GM21515 (cell line): ENCODE measurements at regions not wholly inside any gene's neighbourhood (a gene's known extent, or its start where the extent isn't known, plus 50 kb on each side); places are given as distances from the start of the nearest gene placed in this dataset.
"Not testable (repeated sequence)": the region's sequence is repeated elsewhere in the genome, so short reads cannot be mapped to it uniquely, and the experiment has no call there.

ENCODE experiments used
- ATAC-seq: cut with Tn5 transposase; IDR thresholded peaks from one replicate; pipeline ENCODE4 v1.9.1; 2021; ENCODE audit not compliant: unreplicated experiment

- no peak for ATAC-seq
Observed at GRCh38 chr3:112765531-112765930, 81.1 kb downstream of the CD200R1L start.

DNA sequence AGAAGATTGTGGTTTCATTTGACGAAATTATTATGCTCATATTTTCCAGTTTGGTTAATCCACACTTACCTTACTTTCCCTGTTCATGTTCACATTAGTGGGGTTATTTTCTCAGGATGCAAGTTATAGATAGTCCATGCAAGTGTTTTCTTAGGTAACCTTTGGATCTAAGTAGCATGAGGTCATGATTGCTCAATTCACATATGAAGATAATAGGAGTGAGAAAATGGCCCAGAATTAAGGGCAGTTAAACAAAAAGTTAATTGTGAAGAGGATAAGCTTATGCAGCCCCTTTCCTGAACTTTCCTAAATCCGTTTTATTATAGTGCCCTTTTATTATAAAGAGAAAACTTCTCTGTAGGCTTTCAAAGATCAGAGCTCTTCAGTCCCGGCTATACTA is 83.4 kb downstream of the CD200R1L start:
- ATAC-seq = no peak

DNA sequence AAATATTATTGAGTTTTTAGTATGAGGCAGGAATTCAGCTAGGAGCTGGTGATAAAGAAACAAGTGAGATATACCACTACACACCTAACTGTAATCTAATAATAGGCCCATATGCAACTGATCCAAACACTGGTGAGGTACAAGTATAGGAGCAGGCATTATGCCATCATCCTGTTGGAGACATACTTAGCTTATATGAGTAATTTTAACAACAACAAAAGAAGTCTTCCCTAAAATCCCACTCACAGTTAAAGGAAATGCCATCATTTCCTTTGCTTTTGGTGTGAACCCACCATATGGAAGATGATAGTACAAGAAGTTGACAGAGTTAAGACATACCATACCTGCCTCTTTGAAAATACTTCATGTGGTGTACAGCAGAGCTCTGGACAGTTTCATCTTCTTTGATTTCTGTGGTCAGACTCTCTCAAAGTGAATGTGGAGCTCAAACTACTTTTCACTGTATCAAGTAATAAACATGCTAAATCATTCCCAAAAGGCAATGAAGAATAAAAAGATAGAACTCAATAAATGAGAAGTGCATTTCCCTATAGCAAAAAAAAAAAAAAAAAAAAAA is 85.5 kb downstream of the CD200R1L start:
- no peak for ATAC-seq

- no peak for ATAC-seq
Observed at GRCh38 chr3:112759681-112760080, 87.0 kb downstream of the CD200R1L start.

DNA sequence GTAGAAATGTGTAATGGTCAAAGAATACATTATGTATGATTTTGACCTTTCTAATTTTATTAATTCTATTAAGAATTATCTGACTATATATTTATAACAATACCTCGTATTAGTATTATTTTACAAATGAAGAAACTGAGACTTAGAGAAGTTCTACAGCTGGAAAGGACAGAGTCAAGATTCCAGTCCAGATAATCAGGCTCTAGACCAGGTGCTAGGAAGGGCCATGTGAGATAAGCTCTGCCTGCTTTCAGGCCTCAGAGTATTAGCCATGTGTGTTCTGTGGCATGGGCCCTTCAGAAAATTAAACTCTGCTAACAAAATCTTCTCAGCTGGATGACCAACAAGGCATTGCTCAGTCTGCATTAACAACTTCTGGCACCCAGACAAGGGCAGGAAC is 87.5 kb downstream of the CD200R1L start:
- ATAC-seq = no peak

DNA sequence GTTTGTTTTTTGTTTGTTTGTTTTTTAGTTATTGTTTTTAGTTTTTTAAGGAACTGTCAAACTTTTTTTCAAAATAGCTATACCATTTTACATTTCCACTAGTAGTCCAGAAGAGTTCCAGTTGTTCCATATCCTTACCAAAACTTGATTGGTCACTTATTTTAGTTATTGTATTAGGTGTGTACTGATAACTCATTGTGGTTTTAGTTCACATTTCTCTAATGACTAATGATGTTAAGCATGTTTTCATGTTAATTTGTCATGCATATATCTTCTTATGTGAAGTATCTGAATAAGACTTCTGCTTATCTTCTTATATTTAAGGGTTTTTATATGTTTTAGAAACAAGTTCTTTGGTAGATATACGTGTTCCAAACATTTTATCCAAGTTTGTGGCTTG is 89.5 kb downstream of the CD200R1L start:
- ATAC-seq = no peak

DNA sequence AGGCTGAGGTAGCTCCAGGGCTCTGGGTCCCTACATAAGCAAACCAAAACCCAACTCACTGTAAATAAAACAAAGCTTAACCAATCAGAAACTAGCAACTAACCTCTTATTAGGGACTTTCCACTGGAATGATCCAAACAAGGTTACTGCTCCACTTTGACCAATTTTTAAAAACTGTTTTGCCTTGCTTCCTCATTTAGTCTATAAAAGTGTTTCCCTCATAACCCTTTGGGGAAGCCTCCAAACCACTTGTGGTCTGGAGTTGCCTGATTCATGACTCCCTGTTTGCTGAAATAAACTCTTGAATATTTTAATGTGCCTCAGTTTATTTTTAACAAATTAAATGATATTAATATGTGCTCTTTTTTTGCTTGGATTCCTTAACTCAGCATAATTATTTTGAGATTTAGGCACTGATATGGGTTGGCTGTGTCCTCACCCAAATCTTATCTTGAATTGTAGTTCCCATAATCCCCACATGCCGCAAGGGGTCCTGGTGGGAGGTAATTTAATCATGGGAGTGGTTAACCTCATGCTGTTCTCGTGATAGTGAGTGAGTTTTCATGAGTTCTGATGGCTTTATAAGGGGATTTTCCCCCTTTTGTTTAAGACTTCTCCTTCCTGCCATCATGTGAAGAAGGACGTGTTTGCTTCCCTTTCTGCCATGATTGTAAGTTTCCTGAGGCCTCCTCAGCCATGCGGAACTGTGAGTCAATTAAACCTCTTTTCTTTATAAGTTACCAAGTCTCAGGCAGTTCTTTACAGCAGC is 90.6 kb downstream of the CD200R1L start:
- no peak for ATAC-seq

DNA sequence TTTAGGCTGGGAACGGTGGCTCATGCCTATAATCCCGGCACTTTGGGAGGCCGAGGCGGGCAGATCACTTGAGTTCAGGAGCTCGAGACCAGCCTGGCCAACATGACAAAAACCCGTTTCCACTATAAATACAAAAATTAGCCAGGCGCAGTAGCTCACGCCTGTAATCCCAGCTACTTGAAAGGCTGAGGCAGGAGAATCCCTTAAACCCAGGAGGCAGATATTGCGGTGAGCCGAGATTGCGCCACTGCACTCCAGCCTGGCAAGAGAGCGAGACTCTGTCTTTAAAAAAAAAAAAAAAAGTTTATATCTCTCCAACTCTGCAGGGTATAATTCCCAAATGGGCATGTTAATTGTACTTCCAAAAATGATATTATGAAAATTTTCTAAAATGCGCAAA is 91.6 kb downstream of the CD200R1L start:
- ATAC-seq = not testable (repeated sequence)

DNA sequence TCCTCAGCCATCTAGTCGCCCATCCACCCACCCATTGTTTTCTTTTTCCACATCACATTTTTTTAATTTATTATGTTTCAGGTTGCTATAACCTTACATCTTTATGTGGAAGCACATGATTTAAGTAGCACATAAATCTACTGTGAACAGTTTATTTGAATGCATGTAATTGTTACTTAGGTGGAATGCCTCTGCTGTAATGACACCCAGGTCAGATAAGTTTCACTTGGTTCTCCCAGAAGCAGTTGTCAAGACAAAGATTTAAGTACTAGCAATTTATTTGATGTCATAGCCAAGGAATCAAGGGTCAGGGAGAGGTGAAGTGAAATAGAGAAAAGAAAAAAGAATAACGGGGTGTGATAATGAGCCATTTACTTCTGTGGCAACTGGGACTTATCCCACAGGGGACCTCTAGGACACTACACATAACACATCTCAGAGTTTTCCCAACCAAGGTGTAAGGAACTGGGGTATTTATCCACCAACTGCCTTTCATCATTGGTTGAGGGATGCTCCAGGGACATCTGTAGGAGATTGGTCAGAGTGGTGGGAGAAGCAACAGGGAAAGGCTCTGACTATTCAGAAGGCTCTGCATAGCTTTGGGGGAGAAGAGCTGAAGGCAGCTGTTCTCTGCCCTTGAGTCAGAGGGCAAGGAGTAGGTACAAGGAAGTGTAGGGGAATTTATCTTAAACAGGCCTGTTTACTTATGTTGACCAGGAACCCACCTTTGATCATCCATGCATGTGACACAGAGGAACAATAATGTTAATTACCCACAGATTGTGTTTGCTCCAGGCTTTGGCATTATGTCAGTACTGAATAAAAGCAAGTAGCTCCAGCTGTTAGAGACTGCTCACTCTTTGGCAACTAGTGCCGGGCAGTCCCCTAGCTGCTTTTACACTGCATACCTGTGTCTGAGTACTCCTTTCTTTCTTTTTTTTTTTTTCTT is 94.8 kb downstream of the CD200R1L start:
- ATAC-seq = no peak

DNA sequence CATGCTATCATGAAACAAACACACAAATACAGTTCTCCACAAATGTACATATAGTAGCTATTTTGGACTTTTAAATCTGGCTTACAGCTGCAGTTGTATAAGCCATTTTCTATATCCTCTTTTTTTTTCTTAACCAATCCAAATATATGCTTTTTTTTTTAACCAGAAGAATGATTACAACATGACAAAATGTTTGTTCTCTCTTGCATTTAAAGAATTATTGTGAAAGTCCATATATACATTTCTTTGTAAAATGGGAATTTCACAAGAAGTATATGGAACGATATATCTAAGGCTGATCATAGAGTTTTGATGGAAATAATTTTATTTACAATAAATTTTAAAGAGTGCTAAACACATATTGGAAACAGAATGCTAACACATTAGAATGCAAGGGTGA is 95.6 kb downstream of the CD200R1L start:
- no peak for ATAC-seq

DNA sequence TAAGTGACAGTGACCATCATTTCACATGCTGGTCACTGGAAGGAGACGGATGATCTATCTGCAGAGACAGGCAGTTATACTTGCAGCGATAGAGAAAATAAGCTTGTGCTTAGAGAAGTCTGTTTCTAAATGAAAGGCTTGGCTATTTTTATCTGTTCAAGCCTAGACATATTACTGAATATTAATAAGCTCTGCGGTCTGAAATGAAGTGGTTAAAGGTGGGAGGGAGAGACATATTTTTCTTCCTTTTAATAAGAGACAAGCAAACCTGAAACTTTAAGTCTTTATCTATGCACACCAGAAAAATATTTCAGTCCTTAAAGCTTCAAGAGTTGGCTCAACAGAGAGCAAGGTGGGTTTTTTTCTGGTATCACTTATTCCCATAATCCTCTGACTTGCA is 99.0 kb downstream of the CD200R1L start:
- no peak for ATAC-seq

DNA sequence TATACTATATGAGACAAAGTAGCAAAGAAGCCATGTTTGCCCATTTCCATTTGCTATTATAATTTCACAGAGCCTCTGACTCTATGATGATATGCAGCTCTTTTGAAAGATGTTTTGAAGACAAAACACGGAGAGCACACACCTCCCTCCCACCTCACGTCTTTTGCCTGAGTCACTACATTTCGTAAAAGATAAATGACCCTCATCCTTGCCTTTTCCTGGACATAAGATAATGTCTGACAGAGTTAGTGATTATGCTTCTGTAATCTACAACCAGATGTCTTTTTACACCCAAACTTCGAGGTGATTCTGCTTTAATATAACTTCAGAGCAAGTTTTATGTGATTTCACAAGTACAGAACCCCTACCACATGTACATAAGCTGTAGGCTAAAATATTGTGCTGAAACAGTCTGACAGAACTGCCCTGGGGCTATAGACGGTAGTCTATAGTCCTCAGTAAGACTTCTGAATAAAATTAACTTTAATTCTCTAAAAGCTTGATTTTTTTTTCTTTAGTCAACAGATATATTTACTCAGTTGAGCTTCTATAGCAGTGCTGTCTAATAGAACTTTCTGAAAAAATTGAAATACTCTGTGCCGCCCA is 99.9 kb downstream of the CD200R1L start:
- no peak for ATAC-seq

DNA sequence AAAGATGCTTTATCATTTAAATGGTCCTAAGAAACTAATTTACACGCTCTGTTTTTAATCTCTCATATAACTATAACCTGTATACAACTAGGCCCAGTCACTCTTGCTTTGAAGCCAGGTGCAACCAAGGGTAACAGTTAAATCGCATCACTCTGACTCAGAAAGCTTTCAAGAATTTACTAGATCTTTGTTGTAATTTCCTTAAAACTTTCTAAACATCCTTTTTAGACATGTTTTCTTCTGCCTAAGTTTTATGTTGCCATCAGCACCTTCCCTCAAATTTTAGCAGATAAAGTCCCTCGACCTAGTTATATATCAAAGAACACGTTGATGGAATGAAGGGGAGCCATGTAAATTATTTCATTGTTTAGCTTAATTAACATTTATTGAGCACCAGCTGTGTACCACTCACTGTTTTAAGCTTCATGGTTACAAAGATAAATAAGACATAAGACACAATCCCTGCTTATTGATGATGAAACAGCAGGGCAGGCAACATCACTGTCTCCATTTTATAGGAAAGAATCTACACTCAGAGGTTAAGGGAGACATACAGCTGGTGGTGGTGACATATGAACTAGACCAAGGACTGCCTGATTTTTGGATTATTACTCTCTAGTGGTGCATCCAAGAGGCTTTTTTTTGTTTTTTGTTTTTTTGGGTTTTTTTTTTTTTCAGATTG is 101.0 kb downstream of the CD200R1L start:
- no peak for ATAC-seq

- ATAC-seq = no peak
Observed at GRCh38 chr3:112744825-112745566, 101.7 kb downstream of the CD200R1L start.

DNA sequence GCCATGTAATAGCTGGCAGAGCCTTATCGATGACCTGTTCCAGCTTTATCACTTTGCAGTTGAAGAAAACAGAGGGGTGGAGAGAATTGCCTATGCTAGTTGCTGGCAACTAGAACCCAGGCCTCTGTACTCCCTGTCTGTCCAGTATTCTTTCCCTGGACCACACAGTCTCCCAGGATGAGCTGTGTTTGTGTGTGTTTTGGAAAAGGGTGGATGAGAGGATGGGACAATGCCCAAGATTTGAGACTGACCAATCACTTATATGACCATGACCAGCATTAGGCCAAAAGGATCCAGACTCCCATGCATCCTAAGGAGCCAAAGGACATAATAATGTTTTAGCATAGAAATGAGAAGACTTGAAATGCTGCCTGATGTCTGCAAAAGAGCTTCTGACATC is 102.6 kb downstream of the CD200R1L start:
- no peak for ATAC-seq

DNA sequence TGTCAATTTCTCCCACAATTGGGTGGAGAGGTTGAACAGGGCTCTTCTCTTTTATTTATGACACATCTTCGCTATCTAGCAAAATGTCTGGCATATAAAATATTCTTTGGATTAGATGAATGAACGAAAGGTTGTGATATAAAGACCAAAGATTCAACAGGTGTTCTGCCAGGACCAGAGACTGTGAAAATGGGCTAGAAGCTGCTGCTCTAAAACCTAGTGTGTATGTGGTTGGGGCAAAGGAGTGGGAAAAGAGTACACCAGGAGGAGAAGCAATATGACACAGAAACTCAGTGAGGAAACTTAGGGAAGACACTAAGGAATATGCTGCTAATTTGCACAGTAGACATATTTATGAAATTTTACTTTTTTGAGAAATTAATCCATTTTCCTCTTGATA is 102.0 kb upstream of the CCDC80 start:
- ATAC-seq = no peak

DNA sequence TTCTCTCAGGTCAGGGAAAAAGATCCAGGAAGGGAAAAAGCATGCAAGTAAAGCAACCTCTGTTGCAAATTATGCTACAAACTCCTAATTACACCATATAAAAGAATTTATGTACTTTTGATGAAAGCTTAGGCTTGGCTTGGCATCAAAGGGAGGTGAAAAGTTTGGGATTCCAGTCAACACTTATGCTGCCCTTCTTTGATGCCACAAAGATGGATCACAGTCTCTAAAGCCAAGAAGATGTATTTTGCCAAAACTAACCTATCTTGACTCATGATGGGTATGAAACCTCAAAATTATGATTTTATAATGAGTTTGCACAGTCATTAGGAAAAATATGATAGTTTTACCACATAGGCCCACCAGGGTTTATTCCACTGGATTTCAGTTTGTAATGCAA is 101.0 kb upstream of the CCDC80 start:
- no peak for ATAC-seq

- ATAC-seq = no peak
Observed at GRCh38 chr3:112740835-112741234, 99.9 kb upstream of the CCDC80 start.

DNA sequence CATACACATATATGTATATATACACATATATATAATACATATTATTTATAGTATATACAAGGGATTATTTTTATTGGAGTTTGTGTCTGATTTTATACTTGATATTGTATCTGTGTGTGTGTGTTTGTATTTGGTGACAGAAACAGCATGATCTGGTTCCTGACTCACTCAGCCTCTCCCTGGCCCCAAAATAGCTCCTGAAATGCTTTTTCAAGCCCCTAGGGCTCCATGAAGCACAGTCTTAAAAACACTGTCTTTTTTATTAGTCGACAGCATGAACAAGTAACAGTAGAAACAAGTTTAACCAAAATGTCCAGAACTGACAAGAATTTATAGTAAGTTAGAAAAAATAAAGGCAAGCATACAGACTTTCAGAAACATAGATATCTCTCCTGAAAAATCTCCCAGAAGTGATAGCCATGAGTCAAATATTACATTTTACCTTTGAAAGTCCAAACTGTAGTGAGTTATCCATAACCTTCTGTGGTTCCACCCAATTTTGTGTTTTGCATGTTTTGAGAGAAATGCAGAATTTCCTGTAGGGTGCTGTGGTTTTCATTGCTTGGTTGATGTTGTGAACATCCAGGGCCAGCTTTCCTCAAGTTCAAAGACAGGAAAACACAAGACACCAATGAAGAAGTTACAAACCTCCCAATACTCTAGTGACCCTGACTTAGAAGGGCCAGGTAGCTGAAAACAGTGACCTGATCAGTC is 98.5 kb upstream of the CCDC80 start:
- no peak for ATAC-seq

DNA sequence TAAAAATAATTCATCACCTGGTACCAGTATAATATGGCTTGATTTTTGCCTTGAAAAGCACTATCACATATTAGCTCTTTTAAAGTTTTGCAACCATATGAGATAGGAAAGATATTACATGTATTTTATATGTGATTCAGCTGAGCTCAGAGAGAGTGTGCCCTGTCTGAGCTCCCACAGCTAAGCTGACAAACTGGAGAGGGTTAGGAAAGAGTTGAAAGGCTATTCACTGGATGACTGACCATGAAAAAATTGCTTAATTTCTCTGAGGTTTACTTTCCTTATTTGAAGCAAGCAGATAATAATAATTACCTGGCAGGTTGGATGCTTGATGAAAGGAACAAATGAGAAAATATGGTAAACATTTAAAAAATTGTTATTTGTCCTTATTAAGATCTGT is 97.4 kb upstream of the CCDC80 start:
- ATAC-seq = no peak
